ENCODE measurements at regions not wholly inside any gene's neighbourhood (a gene's known extent, or its start where the extent isn't known, plus 50 kb on each side); places are given as distances from the start of the nearest gene placed in this dataset.

DNA sequence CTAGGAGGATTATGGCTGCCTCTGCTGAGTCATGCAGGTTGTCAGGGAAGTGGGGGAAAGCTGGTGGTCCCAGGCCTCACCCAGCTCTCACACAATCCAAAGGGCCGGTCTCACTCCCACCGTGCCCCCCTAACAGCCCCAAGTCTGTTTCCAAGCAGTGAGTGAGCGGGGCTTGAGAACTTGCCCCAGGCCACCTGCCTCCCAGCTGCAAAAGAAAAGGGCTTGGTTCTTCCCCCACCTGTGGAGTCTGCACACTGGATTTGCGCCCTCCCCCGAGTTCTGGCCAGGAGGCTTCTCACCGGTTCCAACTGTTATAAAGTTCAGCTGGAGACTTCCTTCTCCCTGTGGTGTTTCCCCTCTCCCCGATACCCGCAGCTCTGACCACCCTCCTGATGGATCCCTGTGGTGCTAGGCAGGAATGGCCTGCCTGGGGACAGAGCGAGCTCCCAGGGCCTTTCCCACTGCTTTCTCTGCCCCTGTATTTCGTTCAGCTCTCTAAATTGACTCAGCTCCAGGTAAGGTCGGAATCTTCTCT is 222.3 kb downstream of the BARHL2 start:
- no peaks in the 10 kb centered on the region for H3K36me3 Mint-ChIP-seq (ENCODE audit: low read depth)
- H3K27ac Mint-ChIP-seq: no peak overlapping the region
- no peak for ATAC-seq
- H3K9me3 Mint-ChIP-seq: no peaks in the 10 kb centered on the region
- H3K4me3 Mint-ChIP-seq: no peak overlapping the region
- H3K4me1 Mint-ChIP-seq: no peaks in the 10 kb centered on the region
- H3K27me3 Mint-ChIP-seq: peaks cover 5% of the 10 kb centered on the region
- no peak for DNase-seq

DNA sequence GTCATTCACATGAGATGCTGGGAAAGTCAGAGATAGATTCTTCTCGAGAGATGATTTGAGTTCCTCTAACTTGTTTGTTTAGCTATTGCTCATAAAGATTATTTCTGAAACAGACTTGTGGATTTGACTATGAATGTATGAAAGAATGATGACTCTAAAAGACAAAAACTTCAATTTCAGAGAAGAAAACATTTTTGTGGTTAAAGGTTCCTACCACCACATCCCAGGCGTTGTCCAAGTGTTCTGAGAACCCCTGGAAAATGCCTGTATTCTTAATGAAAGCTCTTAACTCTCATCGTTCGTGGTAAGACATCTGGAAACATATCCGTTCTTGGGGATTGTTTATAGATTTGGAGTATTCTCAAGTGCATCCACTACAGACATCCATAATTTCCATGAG is 228.7 kb downstream of the BARHL2 start:
- no peaks in the 10 kb centered on the region for H3K4me1 Mint-ChIP-seq
- H3K9me3 Mint-ChIP-seq: no peaks in the 10 kb centered on the region
- no peaks in the 10 kb centered on the region for H3K36me3 Mint-ChIP-seq (ENCODE audit: low read depth)
- no peak for DNase-seq
- H3K27ac Mint-ChIP-seq: no peak overlapping the region
- no peak overlapping the region for H3K4me3 Mint-ChIP-seq
- ATAC-seq: no peak
- peaks cover 1% of the 10 kb centered on the region for H3K27me3 Mint-ChIP-seq

DNA sequence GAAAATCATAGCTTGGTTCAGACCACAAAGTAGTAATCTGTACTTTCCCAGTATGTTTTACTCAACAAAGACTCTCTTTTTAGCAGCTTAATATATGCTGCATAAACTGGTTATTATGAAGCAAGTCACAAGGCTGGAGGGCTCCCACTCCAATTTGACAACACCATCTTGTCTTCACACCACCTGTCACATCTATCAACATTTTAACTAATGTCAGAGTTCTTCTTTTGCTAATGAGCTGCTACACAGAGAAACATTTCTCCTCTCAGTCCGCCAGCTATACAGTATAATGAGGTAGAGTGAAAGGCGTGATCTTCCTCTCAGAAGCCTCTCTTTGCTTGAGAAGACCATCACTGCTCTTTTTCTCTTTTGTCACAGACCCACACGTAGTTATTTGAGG is 230.1 kb downstream of the BARHL2 start:
- no peaks in the 10 kb centered on the region for H3K4me1 Mint-ChIP-seq
- no peak for DNase-seq
- no peak for ATAC-seq
- H3K4me3 Mint-ChIP-seq: no peak overlapping the region
- peaks cover 1% of the 10 kb centered on the region for H3K27me3 Mint-ChIP-seq
- H3K36me3 Mint-ChIP-seq (ENCODE audit: low read depth): no peaks in the 10 kb centered on the region
- no peak overlapping the region for H3K27ac Mint-ChIP-seq
- H3K9me3 Mint-ChIP-seq: no peaks in the 10 kb centered on the region

GRCh38 chr1:90486134-90486824 is 230.8 kb downstream of the BARHL2 start:
- H3K4me3 Mint-ChIP-seq: no peak overlapping the region
- H3K27me3 Mint-ChIP-seq: no peaks in the 10 kb centered on the region
- no peaks in the 10 kb centered on the region for H3K36me3 Mint-ChIP-seq (ENCODE audit: low read depth)
- no peaks in the 10 kb centered on the region for H3K4me1 Mint-ChIP-seq
- no peaks in the 10 kb centered on the region for H3K9me3 Mint-ChIP-seq
- DNase-seq (no peak), ATAC-seq (no peak)
- H3K27ac Mint-ChIP-seq: no peak overlapping the region

- no peaks in the 10 kb centered on the region for H3K27me3 Mint-ChIP-seq
- no peaks in the 10 kb centered on the region for H3K4me1 Mint-ChIP-seq
- no peak for ATAC-seq
- H3K9me3 Mint-ChIP-seq: no peaks in the 10 kb centered on the region
- no peak for DNase-seq
- H3K27ac Mint-ChIP-seq: no peak overlapping the region
- H3K4me3 Mint-ChIP-seq: no peak overlapping the region
- no peaks in the 10 kb centered on the region for H3K36me3 Mint-ChIP-seq (ENCODE audit: low read depth)
Measured at GRCh38 chr1:90480271-90480835, 236.7 kb downstream of the BARHL2 start.

- Mint-ChIP-seq H3K36me3 (ENCODE audit: low read depth) (no peaks in the 10 kb centered on the region), H3K27me3 (no peaks in the 10 kb centered on the region), H3K4me3 (no peak overlapping the region), H3K27ac (no peak overlapping the region), H3K4me1 (no peaks in the 10 kb centered on the region), H3K9me3 (no peaks in the 10 kb centered on the region)
- DNase-seq (no peak), ATAC-seq (no peak)
Measured at GRCh38 chr1:90476994-90477393, 240.1 kb downstream of the BARHL2 start.

DNA sequence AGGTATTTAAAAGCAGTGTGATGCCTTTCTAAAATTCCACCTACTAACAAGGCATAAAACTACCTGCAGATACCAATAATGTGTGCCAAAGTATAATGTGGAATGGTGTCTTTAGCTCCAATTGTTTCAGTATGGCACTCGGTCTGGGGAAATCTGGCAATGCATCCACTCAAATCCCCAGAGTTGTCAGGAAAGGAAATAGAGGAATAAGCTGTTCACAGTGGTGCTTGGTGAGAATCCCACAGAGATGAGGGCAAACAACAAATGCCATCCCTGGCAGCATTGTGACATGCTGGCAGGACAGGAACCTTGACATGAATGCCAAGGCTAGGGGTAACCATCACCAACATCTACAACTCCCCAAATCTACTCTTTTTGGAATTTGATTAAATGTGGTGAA is 240.7 kb downstream of the BARHL2 start:
- H3K27ac Mint-ChIP-seq: no peak overlapping the region
- DNase-seq (no peak), ATAC-seq (no peak)
- H3K27me3 Mint-ChIP-seq: no peaks in the 10 kb centered on the region
- H3K36me3 Mint-ChIP-seq (ENCODE audit: low read depth): no peaks in the 10 kb centered on the region
- H3K4me3 Mint-ChIP-seq: no peak overlapping the region
- no peaks in the 10 kb centered on the region for H3K9me3 Mint-ChIP-seq
- H3K4me1 Mint-ChIP-seq: no peaks in the 10 kb centered on the region

- Mint-ChIP-seq H3K4me3 (no peak overlapping the region), H3K27me3 (no peaks in the 10 kb centered on the region), H3K27ac (no peak overlapping the region), H3K4me1 (no peaks in the 10 kb centered on the region), H3K36me3 (ENCODE audit: low read depth) (no peaks in the 10 kb centered on the region), H3K9me3 (no peaks in the 10 kb centered on the region)
- DNase-seq: no peak
- ATAC-seq: no peak
Measured at GRCh38 chr1:90475631-90476030, 241.5 kb downstream of the BARHL2 start.

DNA sequence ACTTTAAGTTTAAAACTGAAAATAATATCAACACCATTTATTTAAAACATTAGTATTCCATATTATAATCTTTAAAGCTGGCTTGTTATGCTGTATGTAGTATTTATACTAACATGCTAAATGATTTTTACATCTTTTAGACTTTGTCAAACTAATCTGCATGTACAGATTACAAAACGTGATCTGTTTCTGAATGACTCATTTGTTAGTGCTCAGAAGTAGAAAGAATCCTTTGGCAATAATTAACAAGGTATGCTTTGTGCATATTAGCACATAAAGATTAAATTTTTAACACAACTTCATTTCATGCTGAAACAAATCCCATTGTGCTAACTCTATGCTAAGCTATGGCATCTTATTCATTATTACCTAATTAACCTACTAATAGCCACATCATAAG is 242.4 kb downstream of the BARHL2 start:
- ATAC-seq (no peak), DNase-seq (no peak)
- Mint-ChIP-seq H3K27ac (no peak overlapping the region), H3K4me3 (no peak overlapping the region), H3K9me3 (no peaks in the 10 kb centered on the region), H3K4me1 (no peaks in the 10 kb centered on the region), H3K36me3 (ENCODE audit: low read depth) (no peaks in the 10 kb centered on the region), H3K27me3 (no peaks in the 10 kb centered on the region)

- Mint-ChIP-seq H3K27ac (no peak overlapping the region), H3K4me3 (no peak overlapping the region), H3K4me1 (no peaks in the 10 kb centered on the region), H3K36me3 (ENCODE audit: low read depth) (no peaks in the 10 kb centered on the region), H3K27me3 (no peaks in the 10 kb centered on the region), H3K9me3 (no peaks in the 10 kb centered on the region)
- DNase-seq (no peak), ATAC-seq (no peak)
Measured at GRCh38 chr1:90474158-90474557, 242.9 kb downstream of the BARHL2 start.

- H3K9me3 Mint-ChIP-seq: no peaks in the 10 kb centered on the region
- ATAC-seq: no peak
- H3K4me1 Mint-ChIP-seq: no peaks in the 10 kb centered on the region
- no peak overlapping the region for H3K27ac Mint-ChIP-seq
- no peaks in the 10 kb centered on the region for H3K27me3 Mint-ChIP-seq
- H3K36me3 Mint-ChIP-seq (ENCODE audit: low read depth): no peaks in the 10 kb centered on the region
- no peak for DNase-seq
- no peak overlapping the region for H3K4me3 Mint-ChIP-seq
Measured at GRCh38 chr1:90472775-90473174, 244.3 kb downstream of the BARHL2 start.

DNA sequence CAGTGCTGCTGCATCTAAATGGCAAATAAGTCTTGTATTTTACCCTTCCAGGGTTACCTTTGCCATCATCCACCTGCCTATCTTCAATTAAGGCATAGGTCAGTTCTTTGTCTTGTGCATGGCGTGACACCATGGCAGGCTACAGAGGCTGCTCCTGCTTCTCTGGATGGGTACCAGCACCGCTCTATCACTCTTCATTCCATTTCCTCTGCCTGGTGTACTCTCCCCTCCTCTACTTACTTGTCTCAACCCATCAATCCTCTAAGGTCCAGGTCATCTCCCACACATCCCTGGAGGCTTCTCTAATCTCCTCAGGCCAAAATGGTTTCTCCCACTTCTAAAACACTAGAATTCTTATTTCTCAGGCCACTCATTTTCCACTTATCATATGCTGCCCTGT is 257.5 kb downstream of the BARHL2 start:
- no peaks in the 10 kb centered on the region for H3K4me1 Mint-ChIP-seq
- H3K27ac Mint-ChIP-seq: no peak overlapping the region
- H3K4me3 Mint-ChIP-seq: no peak overlapping the region
- no peaks in the 10 kb centered on the region for H3K36me3 Mint-ChIP-seq (ENCODE audit: low read depth)
- no peaks in the 10 kb centered on the region for H3K9me3 Mint-ChIP-seq
- DNase-seq (no peak), ATAC-seq (no peak)
- no peaks in the 10 kb centered on the region for H3K27me3 Mint-ChIP-seq

GRCh38 chr1:90457985-90458384 is 259.1 kb downstream of the BARHL2 start:
- H3K9me3 Mint-ChIP-seq: no peaks in the 10 kb centered on the region
- no peak overlapping the region for H3K4me3 Mint-ChIP-seq
- peaks cover 2% of the 10 kb centered on the region for H3K27me3 Mint-ChIP-seq
- H3K27ac Mint-ChIP-seq: no peak overlapping the region
- ATAC-seq (no peak), DNase-seq (no peak)
- no peaks in the 10 kb centered on the region for H3K4me1 Mint-ChIP-seq
- H3K36me3 Mint-ChIP-seq (ENCODE audit: low read depth): no peaks in the 10 kb centered on the region

- DNase-seq: no peak
- H3K27ac Mint-ChIP-seq: no peak overlapping the region
- H3K4me3 Mint-ChIP-seq: no peak overlapping the region
- no peaks in the 10 kb centered on the region for H3K9me3 Mint-ChIP-seq
- no peaks in the 10 kb centered on the region for H3K36me3 Mint-ChIP-seq (ENCODE audit: low read depth)
- H3K27me3 Mint-ChIP-seq: peaks cover 4% of the 10 kb centered on the region
- no peak for ATAC-seq
- no peaks in the 10 kb centered on the region for H3K4me1 Mint-ChIP-seq
Measured at GRCh38 chr1:90452491-90452890, 264.6 kb downstream of the BARHL2 start.

DNA sequence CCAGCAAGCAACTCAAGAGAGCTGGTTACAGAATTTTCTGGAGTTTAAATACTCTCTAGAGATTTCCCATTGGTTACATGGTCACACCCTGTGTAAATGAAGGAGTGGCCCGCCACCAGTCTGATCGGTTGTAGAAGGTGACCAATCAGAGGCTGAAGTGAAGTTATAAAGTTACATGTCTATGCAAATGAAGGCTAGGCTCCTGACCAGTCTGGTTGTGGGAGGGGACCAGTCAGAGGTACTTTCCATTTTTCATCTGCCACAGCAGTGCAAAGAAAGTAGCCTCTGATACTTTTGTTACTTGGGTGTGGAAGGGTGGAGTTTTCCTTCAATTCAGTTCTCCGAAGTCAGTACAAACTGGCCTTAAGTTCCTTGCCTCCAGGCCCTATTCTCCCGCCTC is 273.7 kb downstream of the BARHL2 start:
- ATAC-seq (no peak), DNase-seq (no peak)
- Mint-ChIP-seq H3K27ac (no peak overlapping the region), H3K36me3 (ENCODE audit: low read depth) (no peaks in the 10 kb centered on the region), H3K4me3 (no peak overlapping the region), H3K27me3 (peaks cover 5% of the 10 kb centered on the region), H3K4me1 (no peaks in the 10 kb centered on the region), H3K9me3 (no peaks in the 10 kb centered on the region)

DNA sequence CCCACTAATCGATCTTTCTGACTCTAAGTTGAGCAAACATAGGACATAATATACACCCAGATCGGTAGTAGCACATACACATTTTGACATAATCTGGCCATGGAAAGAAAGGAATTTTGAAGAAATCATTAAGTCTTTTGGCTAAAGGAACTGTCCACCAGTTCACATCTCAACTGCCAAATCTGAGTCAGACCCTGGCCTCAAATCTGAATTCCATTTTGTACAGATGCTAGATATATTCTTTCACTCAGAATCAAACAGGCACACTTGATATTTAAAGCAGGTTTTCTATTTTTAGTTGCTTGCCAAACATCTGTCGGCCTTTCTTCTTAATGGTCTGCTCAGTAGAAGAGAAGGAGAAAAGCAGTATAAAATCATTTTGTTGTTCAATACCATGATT is 281.8 kb downstream of the BARHL2 start:
- H3K4me1 Mint-ChIP-seq: no peaks in the 10 kb centered on the region
- H3K27me3 Mint-ChIP-seq: no peaks in the 10 kb centered on the region
- H3K4me3 Mint-ChIP-seq: no peak overlapping the region
- no peak overlapping the region for H3K27ac Mint-ChIP-seq
- ATAC-seq (no peak), DNase-seq (no peak)
- H3K36me3 Mint-ChIP-seq (ENCODE audit: low read depth): no peaks in the 10 kb centered on the region
- H3K9me3 Mint-ChIP-seq: no peaks in the 10 kb centered on the region
